Endodermal cell (in vitro differentiated cells): ENCODE measurements at regions not wholly inside any gene's neighbourhood (a gene's known extent, or its start where the extent isn't known, plus 50 kb on each side); places are given as distances from the start of the nearest gene placed in this dataset.

ENCODE experiments used
- DNase-seq: peaks from one replicate; pipeline ENCODE4 v3.0.0-alpha.2; 2017
- H3K27ac ChIP-seq: 2 replicates; pipeline ENCODE4 v1.5.1; 2013; ENCODE audit warnings: mild to moderate bottlenecking, low read depth, low read length, moderate library complexity
- H3K27me3 ChIP-seq: 2 replicates; pipeline ENCODE4 v1.6.1; 2013; ENCODE audit warnings: mild to moderate bottlenecking, low read length, moderate library complexity; ENCODE audit not compliant: insufficient read depth, control insufficient read depth, poor library complexity, severe bottlenecking
- H3K36me3 ChIP-seq: 2 replicates; pipeline ENCODE4 v1.7.0; 2013; ENCODE audit warnings: mild to moderate bottlenecking, low read length, moderate library complexity; ENCODE audit not compliant: control insufficient read depth, insufficient read depth
- H3K4me1 ChIP-seq: one replicate; pipeline ENCODE4 v1.7.0; 2013; ENCODE audit warnings: low read length; ENCODE audit not compliant: control insufficient read depth, insufficient read depth
- H3K4me3 ChIP-seq: 2 replicates; pipeline ENCODE4 v1.5.1; 2013; ENCODE audit warnings: mild to moderate bottlenecking, low read length, moderate library complexity
- H3K9ac ChIP-seq: 2 replicates; pipeline ENCODE4 v1.6.1; 2013; ENCODE audit warnings: mild to moderate bottlenecking, low read length, moderate library complexity; ENCODE audit not compliant: poor library complexity, severe bottlenecking; ENCODE audit errors: extremely low read depth
- H3K9me3 ChIP-seq: 2 replicates; pipeline ENCODE4 v1.6.1; 2013; ENCODE audit warnings: mild to moderate bottlenecking, low read length, moderate library complexity; ENCODE audit not compliant: control insufficient read depth
- H3K27ac Mint-ChIP-seq: 2 replicates; pipeline ENCODE4 v1.8.0; 2020; ENCODE audit warnings: mixed read lengths
- H3K27me3 Mint-ChIP-seq: 2 replicates; pipeline ENCODE4 v1.8.0; 2021; ENCODE audit warnings: mild to moderate bottlenecking, mixed read lengths; ENCODE audit not compliant: insufficient read depth
- H3K36me3 Mint-ChIP-seq: 2 replicates; pipeline ENCODE4 v1.8.0; 2020; ENCODE audit warnings: low read depth, mixed read lengths
- H3K4me1 Mint-ChIP-seq: 2 replicates; pipeline ENCODE4 v1.8.0; 2020; ENCODE audit warnings: mixed read lengths
- H3K4me3 Mint-ChIP-seq: 2 replicates; pipeline ENCODE4 v1.8.0; 2020; ENCODE audit warnings: mild to moderate bottlenecking, moderate library complexity, mixed read lengths
- H3K9me3 Mint-ChIP-seq: 2 replicates; pipeline ENCODE4 v1.8.0; 2020; ENCODE audit warnings: mild to moderate bottlenecking, mixed read lengths
- CTCF ChIP-seq: fragments of 200-600 bp; sonication (generic); conservative IDR thresholded peaks from 2 replicates; pipeline ENCODE4 v1.5.0; 2021; ENCODE audit warnings: antibody characterized with exemption, mild to moderate bottlenecking
- WGBS, 2 experiments: methylation state at CpG; one replicate each; pipeline versions ENCODE4 v1.1.5 to v1.1.7; 2013; ENCODE audit warnings: missing lambda C conversion rate in 2 of 2, mixed read lengths in 1 of 2; ENCODE audit not compliant: insufficient coverage in 1 of 2, insufficient read length in 1 of 2; 5-methylcytosine and 5-hydroxymethylcytosine counted together

DNA sequence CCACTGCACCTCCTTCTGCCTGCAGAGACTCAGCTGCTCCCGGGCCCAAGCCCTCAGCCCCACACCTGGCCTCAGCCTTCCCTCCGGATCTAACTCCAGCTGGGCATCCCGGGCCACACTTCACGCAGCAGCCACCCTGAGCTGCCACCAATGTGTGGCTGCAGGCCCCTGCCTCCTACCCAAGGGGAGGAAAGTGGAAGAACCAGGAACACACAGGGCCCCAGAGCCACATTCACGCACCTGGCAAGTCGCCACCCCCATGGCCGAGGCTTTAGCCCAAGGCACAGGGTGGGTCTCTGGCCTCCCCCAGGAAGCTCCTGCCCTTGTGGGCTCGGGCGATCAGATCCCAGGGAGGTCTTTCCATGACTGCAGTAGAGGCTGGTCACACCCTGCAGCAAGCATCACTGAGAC, 345.6 kb downstream of the CTTN start:
- no peaks in the 10 kb centered on the region for H3K27me3 Mint-ChIP-seq
- H3K9me3 ChIP-seq: no peaks in the 10 kb centered on the region
- no peak for TF ChIP-seq CTCF
- H3K27ac Mint-ChIP-seq: no peak overlapping the region
- H3K9ac ChIP-seq: no peak overlapping the region
- H3K4me1 Mint-ChIP-seq: peaks cover 28% of the 10 kb centered on the region
- no peak overlapping the region for H3K27ac ChIP-seq
- no peak overlapping the region for H3K4me3 ChIP-seq
- H3K36me3 ChIP-seq: no peaks in the 10 kb centered on the region
- H3K9me3 Mint-ChIP-seq: peaks cover 2% of the 10 kb centered on the region
- DNase-seq: no peak
- no peaks in the 10 kb centered on the region for H3K27me3 ChIP-seq
- no peak overlapping the region for H3K4me3 Mint-ChIP-seq
- H3K4me1 ChIP-seq: peaks cover 5% of the 10 kb centered on the region
- WGBS, 2 experiments: 96% methylated on average over 4 to 9 of the region's 9 CpGs
- no peaks in the 10 kb centered on the region for H3K36me3 Mint-ChIP-seq

DNA sequence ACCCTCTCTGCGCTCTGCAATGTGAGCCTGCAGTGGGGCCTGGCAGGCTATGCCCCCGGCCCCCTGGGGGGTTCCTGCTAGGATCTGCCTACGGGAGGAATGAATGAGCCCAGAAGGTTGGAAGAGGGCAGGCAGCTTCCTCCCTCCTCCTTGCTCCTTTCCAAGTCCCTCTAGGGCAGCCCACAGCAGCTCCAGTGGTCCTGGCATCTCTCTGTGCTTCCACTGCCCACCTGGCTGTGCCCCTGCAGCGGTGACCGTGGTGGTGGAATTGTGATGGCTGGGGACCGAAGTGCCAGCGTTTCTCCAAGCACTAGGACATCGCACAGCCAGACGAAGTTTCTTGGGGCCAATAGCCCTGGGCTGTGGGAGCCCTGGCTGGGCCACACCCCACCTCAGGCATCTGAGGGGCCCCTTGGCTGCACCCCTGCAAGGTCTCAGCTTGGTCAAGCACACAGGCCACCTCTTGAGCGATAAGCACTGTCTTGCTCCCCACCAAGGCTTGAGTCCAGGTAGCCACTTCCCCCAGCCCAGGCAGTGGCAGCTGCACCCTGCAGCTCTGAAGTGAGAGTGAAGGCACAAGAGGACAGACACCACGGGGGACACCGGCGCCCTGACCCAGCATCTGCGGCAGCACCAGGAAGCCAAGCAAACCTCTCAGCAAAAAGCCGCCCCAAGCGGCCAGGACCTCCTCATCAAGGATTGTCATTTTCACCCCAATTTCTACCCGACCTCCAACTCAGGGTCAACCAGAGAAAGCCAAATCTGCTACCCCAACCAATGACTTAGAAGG, 346.3 kb downstream of the CTTN start:
- Mint-ChIP-seq H3K36me3 (no peaks in the 10 kb centered on the region), H3K27ac (no peak overlapping the region), H3K4me3 (no peak overlapping the region), H3K4me1 (peaks cover 28% of the 10 kb centered on the region), H3K27me3 (no peaks in the 10 kb centered on the region), H3K9me3 (peaks cover 9% of the 10 kb centered on the region)
- H3K9me3 ChIP-seq: peaks cover 2% of the 10 kb centered on the region
- H3K4me3 ChIP-seq: no peak overlapping the region
- 92 to 96% methylated on average over 13 to 17 of the region's 17 CpGs for WGBS, 2 experiments
- H3K4me1 ChIP-seq: peaks cover 5% of the 10 kb centered on the region
- no peaks in the 10 kb centered on the region for H3K36me3 ChIP-seq
- no peaks in the 10 kb centered on the region for H3K27me3 ChIP-seq
- no peak for DNase-seq
- no peak overlapping the region for H3K27ac ChIP-seq
- no peak for TF ChIP-seq CTCF
- no peak overlapping the region for H3K9ac ChIP-seq

DNA sequence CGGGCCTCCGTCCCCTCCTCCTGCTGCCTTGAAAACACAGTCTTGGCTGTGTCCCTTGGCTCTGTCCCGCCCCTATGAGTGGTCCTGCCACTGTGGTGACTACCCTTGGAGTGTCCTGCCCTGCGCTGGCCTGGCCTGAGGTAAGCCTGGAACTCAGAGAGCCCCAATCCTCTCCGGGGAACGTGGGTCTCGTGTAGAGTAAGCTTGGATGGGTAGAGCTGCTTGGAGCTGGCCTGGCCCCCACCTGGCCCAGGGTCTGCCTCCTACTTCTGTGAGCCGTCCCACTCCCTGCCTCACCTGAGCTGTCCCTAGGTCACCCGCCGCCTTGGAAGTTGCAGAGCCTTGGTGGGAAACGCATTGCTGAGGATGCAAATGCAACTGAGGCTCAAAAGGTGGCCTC, 347.1 kb downstream of the CTTN start:
- Mint-ChIP-seq H3K4me1 (peaks cover 26% of the 10 kb centered on the region), H3K27ac (no peak overlapping the region), H3K4me3 (no peak overlapping the region), H3K9me3 (peaks cover 17% of the 10 kb centered on the region), H3K36me3 (peaks cover 1% of the 10 kb centered on the region), H3K27me3 (no peaks in the 10 kb centered on the region)
- WGBS, 2 experiments: 92 to 96% methylated on average over 10 to 11 of the region's 11 CpGs
- Histone ChIP-seq H3K9me3 (peaks cover 11% of the 10 kb centered on the region), H3K9ac (no peak overlapping the region), H3K27me3 (no peaks in the 10 kb centered on the region), H3K27ac (no peak overlapping the region), H3K4me3 (no peak overlapping the region), H3K4me1 (peaks cover 5% of the 10 kb centered on the region), H3K36me3 (no peaks in the 10 kb centered on the region)
- no peak for TF ChIP-seq CTCF
- no peak for DNase-seq
